Astrocyte of the spinal cord (primary cell): ENCODE measurements at regions not wholly inside any gene's neighbourhood (a gene's known extent, or its start where the extent isn't known, plus 50 kb on each side); places are given as distances from the start of the nearest gene placed in this dataset.

ENCODE experiments used
- DNase-seq: peaks from one replicate; pipeline ENCODE4 v3.0.0; 2011; ENCODE audit warnings: low read depth, low spot score
- H3K4me3 ChIP-seq: 2 replicates; pipeline ENCODE4 v1.5.1; 2011; ENCODE audit warnings: low read depth, mild to moderate bottlenecking, low read length, moderate library complexity
- CTCF ChIP-seq: IDR thresholded peaks from 2 replicates; pipeline ENCODE4 v1.5.1; 2012; ENCODE audit warnings: low read depth, mild to moderate bottlenecking, low read length, inconsistent platforms
- in situ Hi-C: cut with HindIII; loops from 2 replicates; pipeline ENCODE4 v1.10.0; 2017; ENCODE audit warnings: low sequenced_read_pairs

GRCh38 chr2:19139386-19139785 is 219.0 kb downstream of the OSR1 start:
- in situ Hi-C loops, result no loop called here
- H3K4me3 ChIP-seq, result no peak overlapping the region
- DNase-seq, result no peak
- TF ChIP-seq CTCF, result no peak

GRCh38 chr2:19138264-19138825 is 220.1 kb downstream of the OSR1 start:
- no peak for TF ChIP-seq CTCF
- no peak for DNase-seq
- no peak overlapping the region for H3K4me3 ChIP-seq
- in situ Hi-C loops, result no loop called here

GRCh38 chr2:19137433-19137832 is 221.0 kb downstream of the OSR1 start:
- DNase-seq, result no peak
- TF ChIP-seq CTCF, result no peak
- H3K4me3 ChIP-seq, result no peak overlapping the region
- in situ Hi-C loops, result no loop called here

GRCh38 chr2:19132967-19133366 is 225.5 kb downstream of the OSR1 start:
- in situ Hi-C loops, result no loop called here
- TF ChIP-seq CTCF, result no peak

GRCh38 chr2:19131871-19132270 is 226.6 kb downstream of the OSR1 start:
- DNase-seq, result no peak
- in situ Hi-C loops, result no loop called here
- no peak for TF ChIP-seq CTCF
- no peak overlapping the region for H3K4me3 ChIP-seq

More at GRCh38 chr2:19132967-19133366, 225.5 kb downstream of the OSR1 start:
- DNase-seq, result no peak
- no peak overlapping the region for H3K4me3 ChIP-seq

- DNase-seq, result no peak
- no peak for TF ChIP-seq CTCF
- in situ Hi-C loops, result no loop called here
- H3K4me3 ChIP-seq, result no peak overlapping the region
These were observed 230.3 kb downstream of the OSR1 start for GRCh38 chr2:19128148-19128547.

- in situ Hi-C loops, result no loop called here
- no peak for DNase-seq
- no peak overlapping the region for H3K4me3 ChIP-seq
- no peak for TF ChIP-seq CTCF
These were observed 230.8 kb downstream of the OSR1 start for GRCh38 chr2:19127616-19128015.
